COLO668 (cell line): ENCODE measurements at regions not wholly inside any gene's neighbourhood (a gene's known extent, or its start where the extent isn't known, plus 50 kb on each side); places are given as distances from the start of the nearest gene placed in this dataset.

Source experiments
- DNase-seq: peaks from one replicate; lab custom pipeline; 2025; ENCODE audit not compliant: unreplicated experiment; lab: John Stamatoyannopoulos, UW

DNA sequence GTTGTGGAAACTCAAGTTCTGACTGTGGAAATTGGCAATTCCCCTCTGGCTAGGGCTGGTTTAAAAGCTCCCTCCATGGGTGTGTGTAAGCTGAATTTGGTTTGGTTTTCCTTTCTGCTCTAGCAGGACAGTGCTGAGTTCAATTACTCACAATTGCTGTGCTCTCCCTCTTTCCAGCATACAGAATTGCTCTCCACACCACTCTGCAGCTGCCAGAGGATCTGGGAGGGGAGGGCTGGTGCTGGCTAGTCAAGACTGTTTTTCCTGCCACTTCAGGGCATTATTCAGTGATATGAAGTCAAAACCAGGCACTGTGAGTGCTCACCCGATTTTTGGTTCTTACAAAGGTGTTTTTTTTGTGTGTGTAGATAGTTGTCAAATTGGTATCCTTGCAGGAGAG is 336.9 kb upstream of the SLC24A2 start:
- no peak for DNase-seq

DNA sequence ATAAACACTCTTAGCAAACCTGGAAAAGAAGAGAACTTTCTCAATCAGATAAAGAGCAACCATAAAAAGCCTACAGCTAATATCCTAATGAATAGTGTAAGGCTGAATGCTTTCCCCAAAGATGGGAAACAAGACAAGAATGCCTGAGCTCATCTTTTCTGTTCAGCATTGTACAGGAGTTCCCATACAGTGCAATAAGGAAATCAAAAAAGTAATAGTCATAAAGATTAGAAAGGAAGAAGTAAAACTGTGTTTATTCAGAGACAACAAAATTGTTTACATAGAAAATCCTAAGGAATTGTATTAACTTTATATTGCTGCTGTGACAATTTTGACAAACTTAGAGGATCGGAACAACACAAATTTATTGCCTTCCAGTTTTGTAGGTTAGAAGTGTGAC is 330.7 kb upstream of the SLC24A2 start:
- DNase-seq, result no peak

DNA sequence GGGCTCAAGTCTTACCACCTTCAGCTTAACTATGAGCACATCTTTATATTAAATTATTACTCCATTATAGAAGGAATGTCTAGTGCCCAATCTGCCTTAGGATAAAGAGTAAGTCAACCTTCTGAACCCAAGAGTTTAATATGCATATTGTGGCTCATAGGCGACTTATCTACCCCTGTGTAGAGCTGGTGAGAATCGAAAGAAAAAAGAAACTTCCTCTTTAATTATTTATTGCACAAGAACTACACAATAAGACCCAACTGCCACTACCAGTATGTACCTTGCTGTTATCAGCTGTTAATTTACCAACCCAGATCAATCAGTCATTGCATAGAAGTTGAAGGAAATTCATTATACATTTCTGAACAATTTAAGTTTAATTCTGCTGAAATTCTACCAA is 329.1 kb upstream of the SLC24A2 start:
- no peak for DNase-seq

- DNase-seq, result no peak
Measured at GRCh38 chr9:20117482-20117881, 328.6 kb upstream of the SLC24A2 start.

- DNase-seq, result no peak
Measured at GRCh38 chr9:20114974-20115373, 326.1 kb upstream of the SLC24A2 start.

- DNase-seq, result no peak
Measured at GRCh38 chr9:20112205-20112783, 323.5 kb upstream of the SLC24A2 start.

DNA sequence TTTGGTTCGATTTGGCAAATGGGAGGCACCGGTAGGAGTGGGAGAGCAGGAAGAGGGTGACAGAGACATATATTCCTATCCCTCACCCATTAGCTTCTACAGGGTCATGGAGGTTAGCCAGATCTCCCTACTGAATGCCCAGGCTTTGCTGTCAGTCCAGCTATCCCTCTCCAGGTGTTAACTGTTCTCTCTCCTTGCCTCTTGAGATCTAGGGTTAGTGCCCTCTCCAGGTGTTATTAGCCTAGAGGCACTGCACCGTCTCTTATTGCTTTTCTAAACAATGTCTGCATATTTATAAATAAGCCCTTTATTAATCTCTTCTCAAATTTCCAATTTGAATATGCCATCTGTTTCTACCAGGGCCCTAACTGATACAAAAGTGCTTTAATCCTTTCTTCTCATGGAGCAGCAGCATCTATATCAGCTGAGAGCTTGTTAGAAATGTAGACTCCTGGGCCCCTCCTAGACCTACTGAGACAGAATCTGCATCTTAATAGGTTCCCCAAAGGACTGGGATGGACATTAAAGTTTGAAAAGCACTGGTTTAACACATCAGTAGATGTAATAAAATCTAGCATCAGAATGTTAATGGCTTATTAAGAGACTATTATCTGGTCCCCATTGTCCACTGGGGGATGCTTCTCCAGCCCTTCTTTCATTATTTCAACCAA is 322.5 kb upstream of the SLC24A2 start:
- no peak for DNase-seq

DNA sequence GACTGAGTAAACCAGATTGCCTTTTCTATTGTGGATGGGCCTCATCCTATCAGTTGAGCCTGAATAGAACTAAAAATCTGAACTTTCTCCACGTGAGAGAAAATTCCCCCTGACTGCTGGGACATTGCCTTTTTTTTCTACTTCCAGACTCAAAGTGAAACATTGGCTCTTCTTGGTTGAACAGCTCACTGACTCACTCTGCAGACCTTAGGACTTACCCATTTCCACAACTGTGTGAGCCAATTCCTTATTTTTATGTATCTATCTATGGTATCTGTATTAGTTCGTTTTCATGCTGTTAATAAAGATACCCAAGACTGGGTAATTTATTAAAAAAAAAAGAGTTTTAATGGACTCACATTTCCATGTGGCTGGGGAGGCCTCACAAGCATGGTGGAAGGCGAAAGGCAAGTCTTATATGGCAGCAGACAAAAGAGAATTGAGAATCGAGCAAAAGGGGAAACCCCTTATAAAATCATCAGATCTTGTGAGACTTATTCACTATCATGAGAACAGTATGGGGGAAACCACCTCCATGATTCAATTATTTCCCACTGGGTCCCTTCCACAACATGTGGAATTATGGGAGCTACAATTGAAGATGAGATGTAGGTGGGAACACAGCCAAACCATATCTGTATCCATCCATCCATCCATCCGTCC is 306.7 kb upstream of the SLC24A2 start:
- DNase-seq, result no peak

GRCh38 chr9:20092561-20092960 is 303.7 kb upstream of the SLC24A2 start:
- DNase-seq, result no peak

GRCh38 chr9:20087481-20087880 is 298.6 kb upstream of the SLC24A2 start:
- no peak for DNase-seq

DNA sequence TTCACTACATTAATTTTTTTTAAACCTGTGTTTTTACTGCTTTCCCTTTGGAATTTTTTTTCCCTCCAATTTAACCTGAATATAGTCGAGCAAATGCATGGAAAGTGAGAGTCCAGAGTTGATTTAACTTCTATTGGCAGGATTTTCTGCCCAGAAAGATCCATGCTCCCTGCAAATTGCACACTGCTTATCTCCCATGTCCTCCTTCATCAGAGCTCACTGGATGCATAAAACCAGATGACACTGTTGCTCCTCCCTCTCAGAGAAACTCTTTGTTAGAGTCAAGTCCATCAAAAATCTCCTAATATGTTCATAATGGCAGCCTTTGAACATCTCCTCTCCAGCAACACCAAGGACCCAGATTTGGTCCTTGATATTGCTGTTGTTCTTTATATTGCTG is 297.0 kb upstream of the SLC24A2 start:
- no peak for DNase-seq

DNA sequence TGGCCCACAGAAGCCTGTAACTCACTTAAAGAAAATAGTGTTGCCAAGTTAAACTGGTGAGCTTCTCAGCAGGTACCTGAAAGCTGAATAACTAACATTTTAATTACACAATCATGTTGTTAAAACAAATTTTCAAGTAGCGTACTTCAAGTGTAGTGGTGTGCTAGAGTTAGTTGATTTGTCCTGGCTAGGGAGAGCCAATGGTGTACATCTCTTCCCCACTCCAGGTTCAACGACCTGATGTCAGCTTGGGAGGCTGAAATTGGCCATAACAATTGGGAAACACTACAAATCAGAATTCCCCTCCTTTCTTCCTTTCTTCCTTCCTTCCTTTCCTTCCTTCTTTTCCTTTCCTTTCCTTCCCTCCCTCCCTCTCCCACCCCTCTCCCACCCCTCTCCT is 295.3 kb upstream of the SLC24A2 start:
- no peak for DNase-seq

DNA sequence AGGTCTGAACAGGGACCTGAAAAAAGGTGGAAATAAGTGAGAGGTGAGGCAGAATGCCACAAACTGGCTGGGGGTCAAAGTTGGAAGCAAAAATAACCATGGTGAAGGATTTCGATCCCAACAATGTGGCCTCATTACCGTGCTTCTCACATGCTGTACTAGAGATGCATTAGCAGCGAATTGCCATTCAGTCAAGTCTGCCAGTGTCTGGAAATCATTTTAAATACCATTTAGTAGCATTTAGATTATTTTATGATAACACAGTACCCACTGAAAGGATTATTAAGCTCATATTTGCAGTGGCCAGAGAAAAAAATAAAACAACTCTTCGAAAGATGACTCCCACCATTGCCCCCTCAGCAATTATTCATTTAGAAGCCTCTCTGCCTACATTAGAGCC is 294.6 kb upstream of the SLC24A2 start:
- DNase-seq, result no peak

DNA sequence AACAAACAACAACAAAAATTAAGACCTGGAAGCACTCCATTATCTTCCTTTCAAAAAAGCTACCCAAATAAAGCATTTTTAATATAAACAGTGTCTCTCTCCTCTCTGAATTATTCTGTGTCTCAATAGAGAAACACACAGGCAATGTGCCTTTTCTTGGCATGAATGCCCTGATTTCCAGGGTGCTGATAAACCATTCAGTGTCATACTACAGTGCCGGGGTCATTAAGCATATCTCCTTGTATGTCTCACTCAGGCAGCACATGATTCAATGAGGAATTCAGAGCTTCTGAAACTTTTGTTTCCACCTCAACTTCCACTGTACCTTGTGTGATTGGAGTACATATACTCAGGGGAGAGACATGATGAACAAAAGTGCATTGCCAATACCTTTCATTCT is 294.0 kb upstream of the SLC24A2 start:
- no peak for DNase-seq

GRCh38 chr9:20082406-20082805 is 293.6 kb upstream of the SLC24A2 start:
- DNase-seq, result no peak

DNA sequence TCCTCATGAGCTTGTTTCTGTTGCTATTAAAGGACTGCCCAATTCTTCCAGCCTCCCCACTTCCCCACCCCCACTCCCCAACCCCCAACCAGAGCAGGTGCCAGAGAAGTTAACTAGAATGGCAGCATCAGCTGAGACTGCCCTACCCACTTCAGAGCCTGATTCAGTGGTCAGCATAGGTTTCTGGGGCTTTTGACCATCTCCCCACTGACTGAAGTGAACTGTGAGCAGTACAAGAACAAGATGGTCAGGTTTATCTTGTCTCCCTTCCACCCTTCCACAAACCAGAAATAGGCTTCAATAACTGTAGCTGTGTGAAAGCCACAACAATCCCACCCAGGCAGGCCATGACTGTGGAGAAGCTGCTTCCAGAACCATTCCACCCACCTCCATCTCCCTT is 289.4 kb upstream of the SLC24A2 start:
- DNase-seq, result no peak

DNA sequence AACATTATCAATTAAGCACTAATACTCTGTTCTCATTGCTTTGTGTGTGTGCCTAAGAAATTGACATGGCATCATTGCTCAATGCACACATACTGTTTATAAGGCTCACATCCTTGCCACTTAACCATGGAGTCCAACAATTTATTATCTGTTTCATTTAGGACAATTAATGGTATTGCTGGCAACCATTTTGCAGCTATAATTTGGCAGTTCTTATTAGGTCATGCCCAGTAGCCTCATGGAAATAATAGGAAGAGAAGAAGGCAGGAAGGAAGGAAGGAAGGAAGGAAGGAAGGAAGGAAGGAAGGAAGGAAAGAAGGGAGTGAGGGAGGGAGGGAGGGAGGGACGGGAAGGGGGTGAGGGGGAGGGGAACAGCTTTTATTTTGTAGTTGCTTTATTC is 285.5 kb upstream of the SLC24A2 start:
- no peak for DNase-seq

GRCh38 chr9:20070336-20070735 is 281.5 kb upstream of the SLC24A2 start:
- DNase-seq, result no peak

DNA sequence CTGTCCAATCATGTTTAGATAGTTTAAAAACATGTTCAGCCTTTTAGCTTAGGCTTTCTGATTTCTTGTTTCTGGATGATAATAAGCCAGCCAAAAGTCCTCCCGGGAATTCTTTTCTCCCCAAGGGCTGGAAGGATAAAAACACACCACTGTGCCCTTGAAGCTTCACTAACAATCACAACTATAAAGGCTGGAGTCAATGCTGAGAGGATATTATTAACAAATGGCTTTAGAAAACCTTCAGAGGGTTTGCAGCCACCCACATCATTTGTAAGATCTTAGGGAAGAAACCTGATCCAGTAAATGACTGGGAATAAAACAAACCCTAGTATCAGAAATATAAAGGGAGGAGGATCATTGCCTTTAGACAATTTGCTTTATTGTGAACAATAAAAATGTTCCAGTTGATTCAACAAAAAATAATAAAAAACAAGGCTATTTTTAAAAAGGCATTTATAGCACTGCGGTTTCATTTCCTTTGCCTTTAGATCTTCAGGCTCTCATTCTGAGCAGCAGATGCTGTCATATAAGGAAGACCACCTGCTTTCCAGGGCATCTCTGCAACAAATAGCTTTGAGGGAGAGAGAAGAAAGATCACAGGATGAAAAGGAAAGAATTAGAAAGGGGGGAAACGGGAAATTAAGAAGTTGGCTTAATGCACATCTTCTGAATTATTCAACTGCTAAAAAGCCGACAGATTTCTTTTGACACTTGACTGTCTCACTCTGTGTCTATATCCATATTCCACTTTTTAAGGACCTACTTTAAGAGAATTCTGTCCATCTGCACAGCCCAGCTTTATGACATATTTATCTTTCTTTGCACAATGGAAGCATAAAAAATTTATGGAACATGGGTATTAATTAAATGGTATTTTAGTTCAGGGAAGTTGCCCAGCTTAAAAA is 277.2 kb upstream of the SLC24A2 start:
- no peak for DNase-seq

DNA sequence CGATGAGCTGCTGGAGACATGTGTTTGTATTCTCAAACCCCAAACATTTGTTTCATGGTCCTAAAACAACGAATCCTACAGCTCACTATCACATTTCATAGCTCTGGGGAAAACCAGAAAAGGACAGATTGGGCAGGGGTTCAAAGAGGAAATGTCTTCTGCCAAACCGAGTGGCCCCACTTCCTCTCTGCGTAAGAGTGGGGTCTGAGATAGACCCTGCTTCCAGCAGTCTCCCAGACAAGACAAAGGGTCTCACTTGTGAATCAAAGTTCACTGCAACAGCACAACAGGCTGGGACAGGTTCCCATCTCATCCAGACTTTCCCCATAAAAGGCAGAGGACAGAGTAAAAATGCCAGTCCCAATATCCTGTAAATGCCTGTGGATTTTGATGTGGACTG is 276.2 kb upstream of the SLC24A2 start:
- DNase-seq, result no peak

- DNase-seq, result no peak
Measured at GRCh38 chr9:20054734-20055133, 265.9 kb upstream of the SLC24A2 start.

- no peak for DNase-seq
Measured at GRCh38 chr9:20048985-20049384, 260.1 kb upstream of the SLC24A2 start.
